HepG2 (cell line): ENCODE measurements at regions not wholly inside any gene's neighbourhood (a gene's known extent, or its start where the extent isn't known, plus 50 kb on each side); places are given as distances from the start of the nearest gene placed in this dataset.

Experiments
- ATAC-seq: fragments of 200-7000 bp; cut with Tn5 transposase; 3 replicates; pipeline ENCODE4 v1.9.1; 2020; ENCODE audit warnings: mild to moderate bottlenecking, moderate library complexity
- BruUV-seq: library from RNA; stranded (reverse); fragments of 400-500 nt; replicated peaks from 2 replicates; lab custom pipeline; 2021; lab: Mats Ljungman, UMichigan
- CTCF ChIA-PET: fragments of 300-600 bp; formaldehyde crosslinking; extraction: SDS; loops from one replicate; lab custom pipeline; 2021; ENCODE audit warnings: low total read pairs, inconsistent platforms, low intra/inter-chr PET ratio; lab: Yijun Ruan, JAX
- POLR2A ChIA-PET: fragments of 350-600 bp; sonication (Branson Sonifier 250); formaldehyde crosslinking; loops from one replicate; lab custom pipeline; 2020; ENCODE audit warnings: antibody characterized with exemption, inconsistent platforms; lab: Yijun Ruan, JAX
- DNase-seq: peaks from one replicate; pipeline ENCODE4 v3.0.0-alpha.2; 2015; ENCODE audit warnings: low spot score
- FAIRE-seq: peaks from 3 replicates; lab custom pipeline; 2011; peaks lifted over from hg19 to GRCh38; lab: Jason Lieb, UNC
- H2AFZ ChIP-seq: one replicate; pipeline ENCODE4 v1.6.1; 2011; ENCODE audit warnings: low read length, inconsistent platforms
- H3K27ac ChIP-seq: fragments of 300-600 bp; 3 replicates; pipeline ENCODE4 v1.8.0; 2011; ENCODE audit warnings: mixed run types, mild to moderate bottlenecking, mixed read lengths, low read length, inconsistent platforms; ENCODE audit not compliant: insufficient read depth; ENCODE audit errors: extremely low read length
- H3K27me3 ChIP-seq, 2 experiments: fragments of 200-600 bp in 1 of 2; 2 replicates in 1 of 2; 3 replicates in 1 of 2; pipeline versions ENCODE4 v1.6.0 to v1.8.0; 2011; ENCODE audit warnings: low read length in 2 of 2, mild to moderate bottlenecking in 2 of 2, moderate library complexity in 2 of 2, inconsistent platforms in 1 of 2; ENCODE audit not compliant: insufficient read depth in 2 of 2, control insufficient read depth in 1 of 2
- H3K36me3 ChIP-seq, 2 experiments: fragments of 200-600 bp in 1 of 2; replicated peaks in 1 of 2; 2 replicates in 1 of 2; 3 replicates in 1 of 2; pipeline versions ENCODE4 v1.5.1 to v1.8.0; 2011; ENCODE audit warnings: low read length in 2 of 2, inconsistent platforms in 1 of 2; ENCODE audit not compliant: insufficient read depth in 2 of 2, control insufficient read depth in 1 of 2
- H3K4me1 ChIP-seq: 2 replicates; pipeline ENCODE4 v1.5.1; 2012; ENCODE audit warnings: low read length, inconsistent platforms; ENCODE audit not compliant: insufficient read depth
- H3K4me2 ChIP-seq: 2 replicates; pipeline ENCODE4 v1.6.0; 2011; ENCODE audit warnings: low read depth, low read length, inconsistent platforms
- H3K4me3 ChIP-seq, 3 experiments: fragments of 200-600 bp in 1 of 3; sonication (generic), shearing (Covaris generic) in 1 of 3; replicated peaks in 1 of 3; 2 replicates each; pipeline ENCODE4 v1.5.1; 2011 to 2016; ENCODE audit warnings: low read length in 3 of 3, inconsistent platforms in 2 of 3, low read depth in 2 of 3, mild to moderate bottlenecking in 2 of 3, control low read depth in 1 of 3, mixed read lengths in 1 of 3; ENCODE audit not compliant: insufficient read depth in 1 of 3
- H3K79me2 ChIP-seq: one replicate; pipeline ENCODE4 v1.6.1; 2011; ENCODE audit warnings: low read length, inconsistent platforms; ENCODE audit not compliant: insufficient read depth
- H3K9ac ChIP-seq: 2 replicates; pipeline ENCODE4 v1.6.0; 2011; ENCODE audit warnings: mild to moderate bottlenecking, low read depth, low read length, inconsistent platforms; ENCODE audit not compliant: insufficient read depth
- H3K9me3 ChIP-seq: 2 replicates; pipeline ENCODE4 v1.5.1; 2012; ENCODE audit warnings: mild to moderate bottlenecking, low read length
- H4K20me1 ChIP-seq: 2 replicates; pipeline ENCODE4 v1.6.0; 2011; ENCODE audit warnings: inconsistent platforms, mild to moderate bottlenecking, low read length, moderate library complexity; ENCODE audit not compliant: insufficient read depth
- CEBPB ChIP-seq: IDR thresholded peaks from 2 replicates; pipeline ENCODE4 v1.6.1; 2011; ENCODE audit warnings: low read depth, low read length, improper control_type of control experiment, borderline replicate concordance
- REL ChIP-seq: sonication (generic); formaldehyde crosslinking; conservative IDR thresholded peaks from 2 replicates; pipeline ENCODE4 v1.8.0; 2022; ENCODE audit warnings: mild to moderate bottlenecking, missing genetic modification reagents, moderate library complexity
- WGBS: methylation state at CpG from one replicate; pipeline ENCODE4 v1.1.6; 2017; ENCODE audit warnings: low lambda C conversion rate; 5-methylcytosine and 5-hydroxymethylcytosine counted together
- in situ Hi-C: cut with HindIII; loops from 2 replicates; pipeline ENCODE4 v1.10.0; 2017; ENCODE audit warnings: low pct_unique_long_range_greater_than_20kb; ENCODE audit not compliant: extremely low pct_ligation_motif_present
- intact Hi-C: fragments of 100-400 bp; cut with micrococcal nuclease; formaldehyde crosslinking; loops from one replicate; pipeline ENCODE4 v1.10.0; 2022; ENCODE audit not compliant: unreplicated experiment
- TF ChIP-seq, protein P1 (sequence below): sonication (generic); formaldehyde crosslinking; IDR thresholded peaks from 2 replicates; pipeline ENCODE4 v1.4.0; 2020; ENCODE audit warnings: missing genetic modification reagents, borderline replicate concordance
- TF ChIP-seq, protein P2 (sequence below): sonication (generic); formaldehyde crosslinking; IDR thresholded peaks from 2 replicates; pipeline ENCODE4 v1.4.0; 2020; ENCODE audit warnings: low read depth, mild to moderate bottlenecking, missing genetic modification reagents

DNA sequence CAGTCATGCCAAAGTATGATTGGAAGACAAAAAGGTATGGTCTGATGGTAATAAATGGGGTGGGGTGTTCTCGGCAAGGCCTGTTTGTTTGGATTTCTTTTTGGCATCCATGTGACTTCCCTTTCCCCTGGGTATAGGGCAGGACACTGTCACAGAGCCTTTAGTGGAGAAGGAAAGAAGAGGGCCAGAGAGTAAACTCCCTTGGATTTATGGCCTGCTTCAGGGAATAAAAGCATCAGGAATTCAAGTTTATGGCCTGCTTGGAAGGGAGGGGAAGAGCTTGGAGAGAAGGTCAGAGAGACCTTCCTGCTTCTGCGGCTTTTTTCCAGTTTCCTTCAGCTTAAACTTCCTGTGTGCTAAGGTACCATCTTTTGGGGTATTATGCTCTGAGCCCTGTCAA lies 179.4 kb upstream of the ADAMTS9 start:
- no peak overlapping the region for H3K9ac ChIP-seq
- no peaks in the 10 kb centered on the region for H3K4me1 ChIP-seq
- H3K36me3 ChIP-seq = no peaks in the 10 kb centered on the region
- intact Hi-C loops = no loop called here
- TF ChIP-seq REL (CRISPR knock-in tag) = no peak
- TF ChIP-seq, protein P1, sequence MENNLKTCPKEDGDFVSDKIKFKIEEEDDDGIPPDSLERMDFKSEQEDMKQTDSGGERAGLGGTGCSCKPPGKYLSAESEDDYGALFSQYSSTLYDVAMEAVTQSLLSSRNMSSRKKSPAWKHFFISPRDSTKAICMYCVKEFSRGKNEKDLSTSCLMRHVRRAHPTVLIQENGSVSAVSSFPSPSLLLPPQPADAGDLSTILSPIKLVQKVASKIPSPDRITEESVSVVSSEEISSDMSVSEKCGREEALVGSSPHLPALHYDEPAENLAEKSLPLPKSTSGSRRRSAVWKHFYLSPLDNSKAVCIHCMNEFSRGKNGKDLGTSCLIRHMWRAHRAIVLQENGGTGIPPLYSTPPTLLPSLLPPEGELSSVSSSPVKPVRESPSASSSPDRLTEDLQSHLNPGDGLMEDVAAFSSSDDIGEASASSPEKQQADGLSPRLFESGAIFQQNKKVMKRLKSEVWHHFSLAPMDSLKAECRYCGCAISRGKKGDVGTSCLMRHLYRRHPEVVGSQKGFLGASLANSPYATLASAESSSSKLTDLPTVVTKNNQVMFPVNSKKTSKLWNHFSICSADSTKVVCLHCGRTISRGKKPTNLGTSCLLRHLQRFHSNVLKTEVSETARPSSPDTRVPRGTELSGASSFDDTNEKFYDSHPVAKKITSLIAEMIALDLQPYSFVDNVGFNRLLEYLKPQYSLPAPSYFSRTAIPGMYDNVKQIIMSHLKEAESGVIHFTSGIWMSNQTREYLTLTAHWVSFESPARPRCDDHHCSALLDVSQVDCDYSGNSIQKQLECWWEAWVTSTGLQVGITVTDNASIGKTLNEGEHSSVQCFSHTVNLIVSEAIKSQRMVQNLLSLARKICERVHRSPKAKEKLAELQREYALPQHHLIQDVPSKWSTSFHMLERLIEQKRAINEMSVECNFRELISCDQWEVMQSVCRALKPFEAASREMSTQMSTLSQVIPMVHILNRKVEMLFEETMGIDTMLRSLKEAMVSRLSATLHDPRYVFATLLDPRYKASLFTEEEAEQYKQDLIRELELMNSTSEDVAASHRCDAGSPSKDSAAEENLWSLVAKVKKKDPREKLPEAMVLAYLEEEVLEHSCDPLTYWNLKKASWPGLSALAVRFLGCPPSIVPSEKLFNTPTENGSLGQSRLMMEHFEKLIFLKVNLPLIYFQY = no peak
- DNase-seq (no peak), ATAC-seq (no peak), FAIRE-seq (no peak)
- BruUV-seq = no TSS peak
- H3K4me2 ChIP-seq = no peak overlapping the region
- no peaks in the 10 kb centered on the region; a peak in 1 of 5 replicates for H3K27me3 ChIP-seq
- H3K4me3 ChIP-seq = no peak overlapping the region
- CTCF ChIA-PET = no interaction called here
- no peak overlapping the region for H2AFZ ChIP-seq
- POLR2A ChIA-PET = no interaction called here
- H3K9me3 ChIP-seq = peaks cover 9% of the 10 kb centered on the region; the same call in 1 of the 2 replicates
- H3K27ac ChIP-seq = no peak overlapping the region
- in situ Hi-C loops = no loop called here
- no peaks in the 10 kb centered on the region for H3K79me2 ChIP-seq
- no peaks in the 10 kb centered on the region for H4K20me1 ChIP-seq
- 64% methylated on average over 2 of the region's 2 CpGs for WGBS

DNA sequence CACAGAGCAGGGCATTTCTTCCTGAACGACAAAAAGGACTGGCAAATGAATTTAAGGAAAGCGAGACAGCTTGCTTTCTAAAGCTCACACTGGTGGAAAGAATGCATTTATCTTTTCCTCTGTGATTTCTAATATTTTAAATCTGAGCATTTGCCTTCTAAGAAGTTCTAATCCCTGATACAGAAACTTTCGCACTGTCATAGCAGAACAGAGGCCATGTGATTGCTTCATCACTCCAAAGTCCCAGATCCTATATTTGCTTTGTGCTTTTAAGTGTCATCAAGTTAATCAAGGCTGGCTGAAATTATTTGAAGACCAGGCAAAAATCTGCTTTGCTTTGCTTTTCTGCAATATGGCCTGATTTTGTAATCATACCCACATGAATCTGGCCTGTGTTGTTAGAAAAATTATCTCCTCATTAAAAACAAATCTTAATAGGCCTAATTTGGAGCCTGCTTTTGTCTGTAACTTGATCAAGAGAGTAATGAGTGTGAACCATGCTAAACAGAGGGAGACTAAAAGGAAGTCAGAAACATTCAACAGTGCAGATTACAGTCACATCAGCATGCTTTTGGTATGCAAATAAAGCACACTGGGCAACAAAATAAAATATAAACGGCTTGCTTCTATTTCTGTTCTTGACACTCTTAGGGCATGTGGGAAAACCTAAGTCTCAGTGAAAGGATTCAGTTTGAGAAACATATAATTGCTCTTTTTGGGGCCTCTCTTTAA lies 178.2 kb upstream of the ADAMTS9 start:
- Histone ChIP-seq H3K27ac (no peak overlapping the region), H3K4me2 (no peak overlapping the region), H3K4me3 (no peak overlapping the region), H2AFZ (no peak overlapping the region), H3K79me2 (no peaks in the 10 kb centered on the region), H3K4me1 (no peaks in the 10 kb centered on the region), H3K36me3 (no peaks in the 10 kb centered on the region), H4K20me1 (no peaks in the 10 kb centered on the region), H3K9me3 (peaks cover 9% of the 10 kb centered on the region; the same call in 1 of the 2 replicates)
- 2% methylated on average over 4 of the region's 4 CpGs for WGBS
- ATAC-seq (no peak), DNase-seq (no peak), FAIRE-seq (no peak)
- in situ Hi-C loops = no loop called here
- ChIA-PET POLR2A (no interaction called here), CTCF (no interaction called here)
- TF ChIP-seq, protein P2, sequence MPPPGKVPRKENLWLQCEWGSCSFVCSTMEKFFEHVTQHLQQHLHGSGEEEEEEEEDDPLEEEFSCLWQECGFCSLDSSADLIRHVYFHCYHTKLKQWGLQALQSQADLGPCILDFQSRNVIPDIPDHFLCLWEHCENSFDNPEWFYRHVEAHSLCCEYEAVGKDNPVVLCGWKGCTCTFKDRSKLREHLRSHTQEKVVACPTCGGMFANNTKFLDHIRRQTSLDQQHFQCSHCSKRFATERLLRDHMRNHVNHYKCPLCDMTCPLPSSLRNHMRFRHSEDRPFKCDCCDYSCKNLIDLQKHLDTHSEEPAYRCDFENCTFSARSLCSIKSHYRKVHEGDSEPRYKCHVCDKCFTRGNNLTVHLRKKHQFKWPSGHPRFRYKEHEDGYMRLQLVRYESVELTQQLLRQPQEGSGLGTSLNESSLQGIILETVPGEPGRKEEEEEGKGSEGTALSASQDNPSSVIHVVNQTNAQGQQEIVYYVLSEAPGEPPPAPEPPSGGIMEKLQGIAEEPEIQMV (CRISPR knock-in tag) = no peak
- TF ChIP-seq CEBPB = 0 out of 2 replicates have a peak, but pooled peaks have one; percentile 32
- TF ChIP-seq, all 625 proteins: peak for 1
- Histone ChIP-seq H3K9ac (no peak overlapping the region), H3K27me3 (no peaks in the 10 kb centered on the region; a peak in 1 of 5 replicates)
- no TSS peak for BruUV-seq
- intact Hi-C loops = no loop called here
